ENCODE measurements at regions not wholly inside any gene's neighbourhood (a gene's known extent, or its start where the extent isn't known, plus 50 kb on each side); places are given as distances from the start of the nearest gene placed in this dataset.

DNA sequence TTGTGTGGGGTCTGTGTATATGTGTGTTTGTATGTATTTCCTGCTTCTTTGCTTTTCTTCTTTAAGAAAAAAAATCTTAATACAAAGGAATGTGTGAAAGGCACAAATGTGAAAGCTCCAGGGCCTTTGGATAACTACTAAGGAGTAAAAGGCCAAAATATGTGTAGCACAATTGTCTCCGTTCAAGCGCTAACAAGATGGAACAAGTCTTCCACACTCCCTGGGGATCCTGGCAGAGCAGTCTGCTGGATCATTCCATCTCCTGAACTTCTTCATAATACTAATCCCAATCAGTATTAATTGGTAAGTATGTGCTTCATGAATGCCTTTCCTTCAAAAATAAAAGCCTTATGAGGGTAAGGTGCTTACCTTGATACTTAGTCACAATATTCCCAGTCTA is 462.5 kb upstream of the TBX3 start:
- Histone ChIP-seq H4K8ac (ENCODE audit: extremely low read depth, insufficient read depth, low read length) (no peak overlapping the region), H2BK120ac (replicated peaks; ENCODE audit: low read depth, low read length) (no peak overlapping the region), H2BK15ac (ENCODE audit: low read length) (no peak overlapping the region), H3K23me2 (ENCODE audit: low read depth, low read length) (no peaks in the 10 kb centered on the region), H3K4ac (replicated peaks; ENCODE audit: insufficient read length, low read depth, low read length) (no peak overlapping the region), H2BK12ac (ENCODE audit: low read depth, low read length) (no peak overlapping the region), H3K4me2 (ENCODE audit: insufficient read depth in 1 of 2, low read depth in 2 of 2, low read length in 2 of 2) (no peak overlapping the region), H2AFZ (ENCODE audit: low read length) (no peak overlapping the region), H3K23ac (ENCODE audit: insufficient read length) (no peak overlapping the region), H3K79me1 (ENCODE audit: low read depth, low read length) (no peaks in the 10 kb centered on the region), H4K20me1 (replicated peaks in 1 of 2; ENCODE audit: control insufficient read depth in 1 of 2, insufficient read depth in 2 of 2, low read length in 2 of 2) (no peaks in the 10 kb centered on the region), H4K91ac (replicated peaks; ENCODE audit: insufficient read length, low read length) (no peak overlapping the region), H3K14ac (ENCODE audit: insufficient read length) (no peak overlapping the region), H2AK5ac (ENCODE audit: low read depth, low read length) (no peak overlapping the region), H3K56ac (replicated peaks; ENCODE audit: insufficient read length, low read depth, low read length) (no peak overlapping the region), H3K27me3 (replicated peaks in 1 of 4; ENCODE audit: control insufficient read depth in 3 of 4, extremely low read depth in 1 of 4, insufficient read depth in 3 of 4, low read length in 3 of 4) (0 out of 7 replicates have a peak, but pooled peaks cover 0 to 2% (median 0%) of the 10 kb centered on the region in 4 experiments), H2BK20ac (ENCODE audit: low read length) (no peak overlapping the region), H3K9me3 (ENCODE audit: insufficient read depth in 2 of 2, low read depth in 1 of 2, low read length in 1 of 2) (no peaks in the 10 kb centered on the region), H3K79me2 (ENCODE audit: control insufficient read depth in 1 of 2, insufficient read depth in 2 of 2, low read length in 2 of 2) (no peaks in the 10 kb centered on the region), H3K4me3 (ENCODE audit: extremely low read depth in 1 of 4, insufficient read depth in 2 of 4, low read depth in 3 of 4, low read length in 4 of 4) (no peak overlapping the region), H3K4me1 (replicated peaks in 1 of 4; ENCODE audit: control insufficient read depth in 3 of 4, insufficient read depth in 4 of 4, low read length in 3 of 4) (0 out of 7 replicates have a peak, but pooled peaks cover 0 to 2% (median 0%) of the 10 kb centered on the region in 4 experiments), H2BK5ac (ENCODE audit: low read depth, low read length) (no peak overlapping the region), H3K9ac (replicated peaks in 1 of 4; ENCODE audit: extremely low read depth in 1 of 4, low read depth in 3 of 4, low read length in 3 of 4) (no peak overlapping the region), H3K36me3 (ENCODE audit: control insufficient read depth in 2 of 4, insufficient read depth in 4 of 4, low read length in 3 of 4) (no peaks in the 10 kb centered on the region), H3K18ac (ENCODE audit: extremely low read depth, low read length) (no peak overlapping the region), H4K5ac (ENCODE audit: insufficient read length, low read depth, low read length) (no peak overlapping the region), H3K27ac (ENCODE audit: low read depth, low read length) (no peak overlapping the region)
- ChIA-PET POLR2A (ENCODE audit: partially characterized antibody) (no interaction called here), CTCF (ENCODE audit: partially characterized antibody) (no interaction called here)
- FAIRE-seq (no peak), DNase-seq (ENCODE audit: low read depth in 1 of 2, low spot score in 2 of 2) (no peak)
- 97% methylated on average over 2 of the region's 2 CpGs; no CpG with 5 or more reads in 1 of the 2 experiments for WGBS, 2 experiments (ENCODE audit: extremely low coverage in 1 of 2, insufficient coverage in 1 of 2, insufficient read length in 1 of 2, insufficient replicate concordance in 2 of 2, low coverage in 1 of 2, low lambda C conversion rate in 2 of 2, missing lambda C conversion rate in 1 of 2)
- TF ChIP-seq RXRA (IDR thresholded peaks at IDR 0.05; ENCODE audit: insufficient read depth, low read depth, low read length), result no peak

Data from H1 (cell line).